Psoas muscle (tissue), 7 donors: ENCODE measurements at regions not wholly inside any gene's neighbourhood (a gene's known extent, or its start where the extent isn't known, plus 50 kb on each side); places are given as distances from the start of the nearest gene placed in this dataset.
"Not testable (repeated sequence)": the region's sequence is repeated elsewhere in the genome, so short reads cannot be mapped to it uniquely, and the experiment has no call there.

Experiments
- ATAC-seq, 4 donors: fragments of 200-7000 bp; cut with Tn5 transposase; one replicate each; pipeline ENCODE4 v1.9.1; 2020; ENCODE audit warnings: moderate library complexity in 3 of 4, mild to moderate bottlenecking in 2 of 4
- DNase-seq, 2 donors: peaks; one replicate each; pipeline ENCODE4 v3.0.0-alpha.2; 2020
- H3K27ac ChIP-seq: fragments of 200-600 bp; one replicate; pipeline ENCODE4 v1.8.0; 2022
- H3K27me3 ChIP-seq, 3 donors: fragments of 200-600 bp in 1 of 3; one replicate each; pipeline versions ENCODE4 v1.6.1 to v1.8.0; 2013 to 2022; ENCODE audit warnings: low read length in 2 of 3, mild to moderate bottlenecking in 2 of 3, moderate library complexity in 1 of 3; ENCODE audit not compliant: insufficient read depth in 3 of 3
- H3K36me3 ChIP-seq, 2 donors: fragments of 200-600 bp in 1 of 2; one replicate each; pipeline versions ENCODE4 v1.6.1 to v1.8.0; 2013 to 2022; ENCODE audit warnings: low read depth in 1 of 2, mild to moderate bottlenecking in 1 of 2, moderate library complexity in 1 of 2; ENCODE audit not compliant: insufficient read depth in 1 of 2
- H3K4me1 ChIP-seq: fragments of 200-600 bp; one replicate; pipeline ENCODE4 v1.8.0; 2022
- H3K4me3 ChIP-seq: fragments of 200-600 bp; one replicate; pipeline ENCODE4 v1.8.0; 2022; ENCODE audit warnings: mild to moderate bottlenecking
- H3K9me3 ChIP-seq: fragments of 200-600 bp; one replicate; pipeline ENCODE4 v1.8.0; 2022
- CTCF ChIP-seq: fragments of 200-600 bp; IDR thresholded peaks from one replicate; pipeline ENCODE4 v1.8.0; 2022; ENCODE audit warnings: antibody characterized with exemption
- WGBS, 3 donors: extraction: QIAGEN DNeasy Blood & Tissue Kit; methylation state at CpG; one replicate each; pipeline versions ENCODE4 v1.1.6 to v1.1.7; 2013; 5-methylcytosine and 5-hydroxymethylcytosine counted together
- intact Hi-C, 2 donors: fragments of 100-400 bp; cut with DNase I; formaldehyde crosslinking; loops; one replicate each; pipeline versions ENCODE4 v1.11.0 to v1.14.2; 2022
- donor health status: healthy with polysubstance abuse.
- donor health status: DM: no; HTN: no; CAD: no; lungs with moderate emphysema.
- donor health status: Bipolar disorder and iron deficiency.
- donor health status: healthy.
- donor health status: DM: yes; HTN: yes; CAD: no.
- donor health status: DM: no; HTN: no; CAD: no.
- donor health status: DM: yes; HTN: yes; CAD: no.

- Histone ChIP-seq H3K4me3 (no peak overlapping the region), H3K27me3 (no peaks in the 10 kb centered on the region), H3K27ac (no peak overlapping the region), H3K4me1 (no peaks in the 10 kb centered on the region), H3K9me3 (no peaks in the 10 kb centered on the region), H3K36me3 (no peaks in the 10 kb centered on the region)
- DNase-seq (no peak), ATAC-seq (no peak)
- WGBS, 3 donors = 83 to 100% (median 93%) methylated on average over 1 of the region's 1 CpG
- no peak for TF ChIP-seq CTCF
- intact Hi-C loops = no loop called here
Measured at GRCh38 chr6:134413241-134413643, 95.3 kb upstream of the SGK1 start.

GRCh38 chr6:134410541-134410940, 92.6 kb upstream of the SGK1 start:
- intact Hi-C loops = no loop called here
- Histone ChIP-seq H3K27ac (no peak overlapping the region), H3K27me3 (no peaks in the 10 kb centered on the region), H3K36me3 (no peaks in the 10 kb centered on the region), H3K9me3 (no peaks in the 10 kb centered on the region), H3K4me1 (no peaks in the 10 kb centered on the region), H3K4me3 (no peak overlapping the region)
- TF ChIP-seq CTCF = no peak
- no peak for DNase-seq
- no peak for ATAC-seq
- 29 to 57% (median 35%) methylated on average over 1 of the region's 1 CpG for WGBS, 3 donors

DNA sequence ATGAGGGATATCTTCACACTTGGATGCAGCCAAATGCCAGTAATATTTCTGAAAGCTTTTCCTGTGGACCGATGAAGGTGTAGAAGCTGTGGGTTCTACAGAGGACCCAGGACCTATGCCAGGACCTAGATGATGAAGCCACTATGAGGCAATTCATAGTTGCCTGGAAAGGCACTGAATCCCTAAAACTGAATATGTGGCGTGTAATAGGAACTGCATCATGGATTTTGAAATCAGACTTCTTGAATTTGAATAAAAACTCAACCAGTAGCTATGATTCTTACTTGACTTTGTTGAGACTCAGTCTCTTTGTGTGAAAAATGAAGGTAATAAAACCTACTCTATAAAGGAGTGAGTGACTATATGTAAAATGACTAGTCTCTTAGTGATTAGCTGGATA, 89.9 kb upstream of the SGK1 start:
- no peak for ATAC-seq
- intact Hi-C loops = no loop called here

DNA sequence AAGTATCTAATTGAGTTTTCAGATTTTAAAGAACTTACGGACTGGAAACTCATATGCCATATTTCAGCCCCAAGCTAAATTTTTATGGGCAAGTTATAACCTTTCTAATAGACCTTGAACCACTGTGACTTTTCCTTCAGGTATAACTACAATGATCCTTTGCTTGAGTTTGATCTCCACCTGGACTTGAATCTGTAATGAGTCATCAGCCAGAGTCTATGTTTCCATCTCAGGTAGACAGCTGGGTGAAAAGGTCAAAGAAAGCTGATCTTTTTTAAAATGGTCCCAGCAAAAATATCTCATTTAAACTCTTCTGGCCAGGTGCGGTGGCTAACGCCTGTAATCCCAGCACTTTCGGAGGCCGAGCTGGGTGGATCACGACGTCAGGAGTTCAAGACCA, 88.4 kb upstream of the SGK1 start:
- no peak for TF ChIP-seq CTCF
- WGBS, 3 donors = 71 to 97% (median 85%) methylated on average over 7 of the region's 7 CpGs
- Histone ChIP-seq H3K27ac (no peak overlapping the region), H3K36me3 (no peaks in the 10 kb centered on the region), H3K4me1 (peaks cover 5% of the 10 kb centered on the region), H3K4me3 (no peak overlapping the region), H3K27me3 (no peaks in the 10 kb centered on the region), H3K9me3 (no peaks in the 10 kb centered on the region)
- intact Hi-C loops = no loop called here
- ATAC-seq (no peak), DNase-seq (no peak)

More for the DNA sequence above, 89.9 kb upstream of the SGK1 start:
- Histone ChIP-seq H3K27ac (no peak overlapping the region), H3K4me1 (peaks cover 5% of the 10 kb centered on the region), H3K36me3 (no peaks in the 10 kb centered on the region), H3K27me3 (no peaks in the 10 kb centered on the region), H3K4me3 (no peak overlapping the region), H3K9me3 (no peaks in the 10 kb centered on the region)
- DNase-seq = no peak
- WGBS, 3 donors = 79 to 93% (median 84%) methylated on average over 2 of the region's 2 CpGs
- no peak for TF ChIP-seq CTCF

DNA sequence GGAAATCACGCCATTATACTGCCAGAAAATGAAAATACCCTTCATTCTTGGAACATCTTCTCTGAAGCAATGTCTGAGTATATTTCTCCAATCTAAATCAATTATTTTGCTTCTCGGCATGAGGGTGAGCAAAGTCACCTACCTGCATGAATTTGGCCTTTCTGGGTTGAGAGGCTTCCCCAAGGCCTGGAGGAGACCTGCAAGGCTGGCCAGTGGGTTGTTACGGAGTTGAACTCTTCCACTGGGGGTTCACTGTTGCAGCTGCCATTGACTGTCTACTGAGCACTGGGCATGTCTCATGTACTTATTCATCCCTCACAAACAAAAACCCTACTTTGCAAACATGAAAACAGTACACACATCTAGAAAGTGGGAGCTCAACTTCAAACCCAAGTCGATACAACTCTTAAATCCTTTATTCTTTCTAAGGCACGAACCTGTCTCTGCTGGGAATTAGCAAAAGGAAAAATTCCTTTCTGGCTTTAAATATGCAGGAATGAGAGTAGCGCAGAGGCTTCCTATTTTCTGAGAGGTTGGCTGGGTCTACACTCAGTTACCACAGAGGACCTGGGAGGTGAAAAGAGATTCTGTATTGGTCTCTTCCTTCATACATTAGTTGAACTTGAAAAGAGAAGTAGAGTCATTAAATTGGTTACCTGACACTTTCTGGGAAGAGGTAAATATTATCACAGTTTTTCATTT, 87.6 kb upstream of the SGK1 start:
- Histone ChIP-seq H3K4me3 (no peak overlapping the region), H3K4me1 (peaks cover 5% of the 10 kb centered on the region), H3K36me3 (no peaks in the 10 kb centered on the region), H3K27me3 (no peaks in the 10 kb centered on the region), H3K27ac (peak overlapping the region; percentile 10), H3K9me3 (no peaks in the 10 kb centered on the region)
- DNase-seq = no peak
- TF ChIP-seq CTCF = no peak
- WGBS, 3 donors = 83 to 85% (median 84%) methylated on average over 6 of the region's 6 CpGs
- no peak for ATAC-seq
- intact Hi-C loops = no loop called here

DNA sequence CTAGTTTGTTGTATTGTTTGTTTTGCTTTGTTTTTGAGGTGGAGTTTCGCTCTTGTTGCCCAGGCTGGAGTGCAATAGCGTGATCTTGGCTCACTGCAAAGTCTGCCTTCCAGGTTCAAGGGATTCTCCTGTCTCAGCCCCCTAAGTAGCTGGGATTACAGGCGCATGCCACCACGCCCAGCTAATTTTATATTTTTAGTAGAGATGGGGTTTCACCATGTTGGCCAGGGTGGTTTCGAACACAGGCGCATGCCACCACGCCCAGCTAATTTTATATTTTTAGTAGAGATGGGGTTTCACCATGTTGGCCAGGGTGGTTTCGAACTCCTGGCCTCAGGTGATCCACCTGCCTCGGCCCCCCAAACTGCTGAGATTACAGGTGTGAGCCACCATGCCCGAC, 85.4 kb upstream of the SGK1 start:
- peak in 3 of 4 donors; percentile 76 to 83 (median 82) for ATAC-seq
- intact Hi-C loops = loop anchor here in 1 of 2 donors (5.0 kb wide), 2 partner anchors 51 to 64 kb away; no protein-coding TSS in a partner anchor
- peak overlapping the region; percentile 54 for H3K27ac ChIP-seq
- H3K4me1 ChIP-seq, DNase-seq, H3K36me3 ChIP-seq, H3K4me3 ChIP-seq, H3K27me3 ChIP-seq, H3K9me3 ChIP-seq: not testable (repeated sequence)
- 33 to 65% (median 37%) methylated on average over 10 of the region's 10 CpGs for WGBS, 3 donors
